GM18861 (cell line): ENCODE measurements at regions not wholly inside any gene's neighbourhood (a gene's known extent, or its start where the extent isn't known, plus 50 kb on each side); places are given as distances from the start of the nearest gene placed in this dataset.
"Not testable (repeated sequence)": the region's sequence is repeated elsewhere in the genome, so short reads cannot be mapped to it uniquely, and the experiment has no call there.

Source experiments
- ATAC-seq: cut with Tn5 transposase; IDR thresholded peaks from one replicate; pipeline ENCODE4 v1.9.1; 2021; ENCODE audit not compliant: unreplicated experiment

- no peak for ATAC-seq
Observed at GRCh38 chr12:58009405-58010195, 68.2 kb downstream of the ATP23 start.

- ATAC-seq, result no peak
Observed at GRCh38 chr12:58011676-58012075, 70.3 kb downstream of the ATP23 start.

GRCh38 chr12:58022379-58023020, 81.1 kb downstream of the ATP23 start:
- ATAC-seq, result not testable (repeated sequence)

- no peak for ATAC-seq
Observed at GRCh38 chr12:58025431-58025830, 84.1 kb downstream of the ATP23 start.

GRCh38 chr12:58026426-58026825, 85.1 kb downstream of the ATP23 start:
- ATAC-seq, result no peak

GRCh38 chr12:58026897-58027891, 85.8 kb downstream of the ATP23 start:
- ATAC-seq, result no peak

- ATAC-seq, result no peak
Observed at GRCh38 chr12:58028294-58028693, 86.9 kb downstream of the ATP23 start.

- no peak for ATAC-seq
Observed at GRCh38 chr12:58029260-58029659, 87.9 kb downstream of the ATP23 start.

GRCh38 chr12:58030566-58031279, 89.4 kb downstream of the ATP23 start:
- no peak for ATAC-seq

GRCh38 chr12:58032156-58032555, 90.8 kb downstream of the ATP23 start:
- ATAC-seq, result no peak

GRCh38 chr12:58033831-58034230, 92.5 kb downstream of the ATP23 start:
- no peak for ATAC-seq

- no peak for ATAC-seq
Observed at GRCh38 chr12:58034311-58034710, 92.9 kb downstream of the ATP23 start.

GRCh38 chr12:58034712-58035111, 93.3 kb downstream of the ATP23 start:
- ATAC-seq, result no peak

- no peak for ATAC-seq
Observed at GRCh38 chr12:58041441-58041840, 100.1 kb downstream of the ATP23 start.

GRCh38 chr12:58044966-58045365, 103.6 kb downstream of the ATP23 start:
- no peak for ATAC-seq

GRCh38 chr12:58046271-58046670, 104.9 kb downstream of the ATP23 start:
- ATAC-seq, result no peak

- ATAC-seq, result no peak
Observed at GRCh38 chr12:58051378-58051777, 110.0 kb downstream of the ATP23 start.

- no peak for ATAC-seq
Observed at GRCh38 chr12:58064666-58065065, 123.3 kb downstream of the ATP23 start.

- no peak for ATAC-seq
Observed at GRCh38 chr12:58066296-58066695, 124.9 kb downstream of the ATP23 start.

- ATAC-seq, result no peak
Observed at GRCh38 chr12:58067610-58068387, 126.4 kb downstream of the ATP23 start.
